Astrocyte (in vitro differentiated cells and primary cell): ENCODE measurements at regions not wholly inside any gene's neighbourhood (a gene's known extent, or its start where the extent isn't known, plus 50 kb on each side); places are given as distances from the start of the nearest gene placed in this dataset.

Experiments
- DNase-seq: peaks from one replicate; pipeline ENCODE4 v3.0.0-alpha.2; 2010; ENCODE audit warnings: low read depth
- FAIRE-seq: peaks from 2 replicates; lab custom pipeline; 2011; peaks lifted over from hg19 to GRCh38; lab: Jason Lieb, UNC
- H2AFZ ChIP-seq: 2 replicates; pipeline ENCODE4 v1.6.0; 2012; ENCODE audit warnings: low read depth, low read length, inconsistent platforms
- H3K27ac ChIP-seq: 2 replicates; pipeline ENCODE4 v1.5.1; 2011; ENCODE audit warnings: low read depth, low read length, inconsistent platforms
- H3K27me3 ChIP-seq: 2 replicates; pipeline ENCODE4 v1.6.0; 2011; ENCODE audit warnings: low read length, inconsistent platforms; ENCODE audit not compliant: insufficient read depth
- H3K36me3 ChIP-seq: 2 replicates; pipeline ENCODE4 v1.5.1; 2011; ENCODE audit warnings: low read length, inconsistent platforms; ENCODE audit not compliant: insufficient read depth
- H3K4me1 ChIP-seq: 2 replicates; pipeline ENCODE4 v1.5.1; 2011; ENCODE audit warnings: low read length, inconsistent platforms; ENCODE audit not compliant: insufficient read depth
- H3K4me2 ChIP-seq: 2 replicates; pipeline ENCODE4 v1.6.0; 2012; ENCODE audit warnings: low read length, inconsistent platforms
- H3K4me3 ChIP-seq: 2 replicates; pipeline ENCODE4 v1.5.1; 2011; ENCODE audit warnings: low read depth, mild to moderate bottlenecking, low read length, inconsistent platforms; ENCODE audit not compliant: insufficient read depth
- H3K79me2 ChIP-seq: 2 replicates; pipeline ENCODE4 v1.6.0; 2012; ENCODE audit warnings: mild to moderate bottlenecking, low read length, inconsistent platforms; ENCODE audit not compliant: insufficient read depth
- H3K9ac ChIP-seq: 2 replicates; pipeline ENCODE4 v1.6.0; 2012; ENCODE audit warnings: mild to moderate bottlenecking, low read length, inconsistent platforms
- H3K9me3 ChIP-seq: 2 replicates; pipeline ENCODE4 v1.5.1; 2012; ENCODE audit warnings: low read depth, mild to moderate bottlenecking, low read length, inconsistent platforms; ENCODE audit not compliant: insufficient read depth
- H4K20me1 ChIP-seq: 2 replicates; pipeline ENCODE4 v1.6.0; 2012; ENCODE audit warnings: low read length, inconsistent platforms; ENCODE audit not compliant: insufficient read depth
- H3K27ac Mint-ChIP-seq: one replicate; pipeline ENCODE4 v1.8.0; 2021; ENCODE audit warnings: mild to moderate bottlenecking, mixed read lengths; ENCODE audit not compliant: unreplicated experiment
- H3K27me3 Mint-ChIP-seq: one replicate; pipeline ENCODE4 v1.8.0; 2021; ENCODE audit warnings: low read depth, mixed read lengths; ENCODE audit not compliant: unreplicated experiment
- H3K36me3 Mint-ChIP-seq: one replicate; pipeline ENCODE4 v1.8.0; 2021; ENCODE audit warnings: low read depth, mixed read lengths; ENCODE audit not compliant: unreplicated experiment
- H3K4me1 Mint-ChIP-seq: one replicate; pipeline ENCODE4 v1.8.0; 2021; ENCODE audit warnings: low read depth, mixed read lengths; ENCODE audit not compliant: unreplicated experiment
- H3K4me3 Mint-ChIP-seq: one replicate; pipeline ENCODE4 v1.8.0; 2021; ENCODE audit warnings: mild to moderate bottlenecking, moderate library complexity, mixed read lengths; ENCODE audit not compliant: unreplicated experiment
- H3K9me3 Mint-ChIP-seq: one replicate; pipeline ENCODE4 v1.8.0; 2021; ENCODE audit warnings: mild to moderate bottlenecking, mixed read lengths; ENCODE audit not compliant: unreplicated experiment
- CTCF ChIP-seq: IDR thresholded peaks from 2 replicates; pipeline ENCODE4 v1.5.1; 2011; ENCODE audit warnings: low read depth, mild to moderate bottlenecking, inconsistent platforms, low read length, moderate library complexity; ENCODE audit not compliant: insufficient read depth
- EZH2 ChIP-seq: IDR thresholded peaks from 2 replicates; pipeline ENCODE4 v1.6.1; 2012; ENCODE audit warnings: mild to moderate bottlenecking, low read length, inconsistent platforms; ENCODE audit not compliant: insufficient read depth

DNA sequence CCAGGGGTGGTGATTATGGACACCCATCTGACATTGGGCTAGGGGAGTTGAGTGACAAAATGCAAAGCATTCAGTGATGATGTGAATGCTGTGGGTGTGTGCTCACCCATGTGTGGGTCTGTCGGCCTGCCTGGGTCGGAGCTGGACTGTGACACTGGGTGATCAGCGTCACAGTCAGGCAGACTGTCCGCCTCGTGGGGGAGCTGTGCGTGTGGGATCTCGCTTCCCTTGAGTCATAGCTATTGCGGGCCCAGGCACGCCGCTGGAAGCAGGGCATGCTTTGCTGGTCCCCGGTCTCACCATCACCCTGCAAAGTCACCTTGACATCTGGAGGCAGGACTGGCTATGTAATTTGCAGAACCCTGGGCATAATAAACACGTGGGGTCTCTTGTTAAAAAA, 156.9 kb upstream of the IGSF21 start:
- Histone ChIP-seq H3K4me1 (no peaks in the 10 kb centered on the region), H4K20me1 (no peaks in the 10 kb centered on the region), H3K4me3 (no peak overlapping the region), H2AFZ (no peak overlapping the region), H3K9me3 (no peaks in the 10 kb centered on the region), H3K79me2 (no peaks in the 10 kb centered on the region), H3K9ac (no peak overlapping the region), H3K27ac (no peak overlapping the region), H3K27me3 (no peaks in the 10 kb centered on the region), H3K36me3 (no peaks in the 10 kb centered on the region), H3K4me2 (no peak overlapping the region)
- H3K27ac Mint-ChIP-seq, result no peak overlapping the region
- no peak for DNase-seq
- no peaks in the 10 kb centered on the region for H3K9me3 Mint-ChIP-seq
- no peak for TF ChIP-seq EZH2
- no peak for TF ChIP-seq CTCF
- no peaks in the 10 kb centered on the region for H3K36me3 Mint-ChIP-seq
- FAIRE-seq, result no peak
- peaks cover 41% of the 10 kb centered on the region for H3K27me3 Mint-ChIP-seq
- no peak overlapping the region for H3K4me3 Mint-ChIP-seq
- peaks cover 3% of the 10 kb centered on the region for H3K4me1 Mint-ChIP-seq

- no peaks in the 10 kb centered on the region for H3K36me3 ChIP-seq
- no peaks in the 10 kb centered on the region for H3K9me3 ChIP-seq
- H3K27me3 Mint-ChIP-seq, result peaks cover 42% of the 10 kb centered on the region
- H3K27ac ChIP-seq, result no peak overlapping the region
- H2AFZ ChIP-seq, result no peak overlapping the region
- no peaks in the 10 kb centered on the region for H3K9me3 Mint-ChIP-seq
- no peaks in the 10 kb centered on the region for H3K79me2 ChIP-seq
- FAIRE-seq, result no peak
- no peaks in the 10 kb centered on the region for H3K4me1 ChIP-seq
- no peak overlapping the region for H3K4me3 ChIP-seq
- no peak for TF ChIP-seq CTCF
- TF ChIP-seq EZH2, result no peak
- peaks cover 3% of the 10 kb centered on the region for H3K4me1 Mint-ChIP-seq
- H3K27me3 ChIP-seq, result no peaks in the 10 kb centered on the region
- no peak overlapping the region for H3K4me3 Mint-ChIP-seq
- H4K20me1 ChIP-seq, result no peaks in the 10 kb centered on the region
- no peak overlapping the region for H3K27ac Mint-ChIP-seq
- H3K36me3 Mint-ChIP-seq, result no peaks in the 10 kb centered on the region
- no peak for DNase-seq
- no peak overlapping the region for H3K9ac ChIP-seq
- H3K4me2 ChIP-seq, result no peak overlapping the region
Observed at GRCh38 chr1:17952506-17952905, 155.1 kb upstream of the IGSF21 start.

- Histone ChIP-seq H3K9ac (no peak overlapping the region), H3K27me3 (no peaks in the 10 kb centered on the region), H3K36me3 (no peaks in the 10 kb centered on the region), H3K79me2 (no peaks in the 10 kb centered on the region), H4K20me1 (no peaks in the 10 kb centered on the region), H3K4me2 (no peak overlapping the region), H3K4me1 (no peaks in the 10 kb centered on the region), H3K9me3 (no peaks in the 10 kb centered on the region), H2AFZ (no peak overlapping the region), H3K4me3 (no peak overlapping the region), H3K27ac (no peak overlapping the region)
- H3K27me3 Mint-ChIP-seq, result peaks cover 52% of the 10 kb centered on the region
- H3K36me3 Mint-ChIP-seq, result no peaks in the 10 kb centered on the region
- DNase-seq (no peak), FAIRE-seq (no peak)
- no peaks in the 10 kb centered on the region for H3K9me3 Mint-ChIP-seq
- H3K27ac Mint-ChIP-seq, result no peak overlapping the region
- peaks cover 3% of the 10 kb centered on the region for H3K4me1 Mint-ChIP-seq
- no peak overlapping the region for H3K4me3 Mint-ChIP-seq
- TF ChIP-seq EZH2, result no peak
- no peak for TF ChIP-seq CTCF
Observed at GRCh38 chr1:17953921-17954320, 153.7 kb upstream of the IGSF21 start.
